ENCODE measurements at regions not wholly inside any gene's neighbourhood (a gene's known extent, or its start where the extent isn't known, plus 50 kb on each side); places are given as distances from the start of the nearest gene placed in this dataset.

GRCh38 chr3:25044762-25045710 lies 383.0 kb upstream of the RARB start:
- DNase-seq (ENCODE audit: low read depth): no peak

- DNase-seq (ENCODE audit: low read depth): no peak
Observed at GRCh38 chr3:25046911-25047771, 380.9 kb upstream of the RARB start.

- no peak for DNase-seq (ENCODE audit: low read depth)
Observed at GRCh38 chr3:25049304-25049703, 378.8 kb upstream of the RARB start.

GRCh38 chr3:25053360-25053759 lies 374.7 kb upstream of the RARB start:
- DNase-seq (ENCODE audit: low read depth): no peak

GRCh38 chr3:25056036-25056755 lies 371.9 kb upstream of the RARB start:
- no peak for DNase-seq (ENCODE audit: low read depth)

- no peak for DNase-seq (ENCODE audit: low read depth)
Observed at GRCh38 chr3:25056803-25057351, 371.2 kb upstream of the RARB start.

- no peak for DNase-seq (ENCODE audit: low read depth)
Observed at GRCh38 chr3:25057379-25057778, 370.7 kb upstream of the RARB start.

GRCh38 chr3:25064681-25065080 lies 363.4 kb upstream of the RARB start:
- no peak for DNase-seq (ENCODE audit: low read depth)

GRCh38 chr3:25069970-25070369 lies 358.1 kb upstream of the RARB start:
- no peak for DNase-seq (ENCODE audit: low read depth)

- DNase-seq (ENCODE audit: low read depth): no peak
Observed at GRCh38 chr3:25071846-25072245, 356.2 kb upstream of the RARB start.

GRCh38 chr3:25073423-25073822 lies 354.6 kb upstream of the RARB start:
- no peak for DNase-seq (ENCODE audit: low read depth)

- no peak for DNase-seq (ENCODE audit: low read depth)
Observed at GRCh38 chr3:25074149-25074548, 353.9 kb upstream of the RARB start.

- no peak for DNase-seq (ENCODE audit: low read depth)
Observed at GRCh38 chr3:25080461-25080860, 347.6 kb upstream of the RARB start.

- DNase-seq (ENCODE audit: low read depth): no peak
Observed at GRCh38 chr3:25084016-25084415, 344.0 kb upstream of the RARB start.

- DNase-seq (ENCODE audit: low read depth): no peak
Observed at GRCh38 chr3:25086721-25087120, 341.3 kb upstream of the RARB start.

GRCh38 chr3:25088284-25088683 lies 339.8 kb upstream of the RARB start:
- DNase-seq (ENCODE audit: low read depth): no peak

GRCh38 chr3:25090698-25091453 lies 337.2 kb upstream of the RARB start:
- DNase-seq (ENCODE audit: low read depth): no peak

GRCh38 chr3:25091934-25092333 lies 336.1 kb upstream of the RARB start:
- DNase-seq (ENCODE audit: low read depth): no peak

- no peak for DNase-seq (ENCODE audit: low read depth)
Observed at GRCh38 chr3:25094932-25095685, 333.0 kb upstream of the RARB start.

- no peak for DNase-seq (ENCODE audit: low read depth)
Observed at GRCh38 chr3:25096536-25096935, 331.5 kb upstream of the RARB start.

GRCh38 chr3:25097023-25097422 lies 331.0 kb upstream of the RARB start:
- no peak for DNase-seq (ENCODE audit: low read depth)

Measured in stimulated activated CD8-positive, alpha-beta memory T cell treated with anti-CD3 and anti-CD28 coated beads, Interleukin-12 subunit alpha, Interleukin-12 subunit beta, amount 100 ng/mL, for 1 hour (primary cell).